Suprapubic skin (tissue), 4 donors: ENCODE measurements at regions not wholly inside any gene's neighbourhood (a gene's known extent, or its start where the extent isn't known, plus 50 kb on each side); places are given as distances from the start of the nearest gene placed in this dataset.

ENCODE experiments used
- DNase-seq, 2 donors: peaks; one replicate each; pipeline ENCODE4 v3.0.0-alpha.2; 2019; ENCODE audit warnings: low spot score in 2 of 2
- H3K27ac ChIP-seq: fragments of 200-600 bp; sonication (generic); one replicate; pipeline ENCODE4 v1.5.1; 2019
- H3K27me3 ChIP-seq: fragments of 200-600 bp; sonication (generic); one replicate; pipeline ENCODE4 v1.5.1; 2019
- H3K36me3 ChIP-seq: fragments of 200-600 bp; sonication (generic); one replicate; pipeline ENCODE4 v1.5.1; 2019
- H3K4me1 ChIP-seq: fragments of 200-600 bp; sonication (generic); one replicate; pipeline ENCODE4 v1.5.1; 2019
- H3K4me3 ChIP-seq: fragments of 200-600 bp; sonication (generic); one replicate; pipeline ENCODE4 v1.5.1; 2019; ENCODE audit warnings: mild to moderate bottlenecking
- H3K9me3 ChIP-seq: fragments of 200-600 bp; sonication (generic); one replicate; pipeline ENCODE4 v1.5.1; 2019
- CTCF ChIP-seq, 2 donors: fragments of 200-600 bp in 1 of 2; fragments of 450-650 bp in 1 of 2; sonication (generic) in 1 of 2; IDR thresholded peaks; one replicate each; pipeline ENCODE4 v1.5.1; 2016 to 2019; ENCODE audit warnings: antibody characterized with exemption in 2 of 2, mild to moderate bottlenecking in 1 of 2, moderate library complexity in 1 of 2
- EP300 ChIP-seq: sonication (generic); formaldehyde crosslinking; IDR thresholded peaks from one replicate; pipeline ENCODE4 v1.6.1; 2017; ENCODE audit warnings: antibody characterized with exemption
- POLR2A ChIP-seq, 2 donors: fragments of 450-650 bp; IDR thresholded peaks; one replicate each; pipeline ENCODE4 v1.6.1; 2017; ENCODE audit warnings: antibody characterized with exemption in 2 of 2, mild to moderate bottlenecking in 2 of 2, moderate library complexity in 2 of 2
- POLR2AphosphoS5 ChIP-seq, 3 donors: sonication (generic); formaldehyde crosslinking; IDR thresholded peaks; one replicate each; pipeline ENCODE4 v1.6.1; 2017; ENCODE audit warnings: antibody characterized with exemption in 3 of 3
- WGBS: methylation state at CpG from one replicate; pipeline ENCODE4 v1.1.5; 2018; 5-methylcytosine and 5-hydroxymethylcytosine counted together

DNA sequence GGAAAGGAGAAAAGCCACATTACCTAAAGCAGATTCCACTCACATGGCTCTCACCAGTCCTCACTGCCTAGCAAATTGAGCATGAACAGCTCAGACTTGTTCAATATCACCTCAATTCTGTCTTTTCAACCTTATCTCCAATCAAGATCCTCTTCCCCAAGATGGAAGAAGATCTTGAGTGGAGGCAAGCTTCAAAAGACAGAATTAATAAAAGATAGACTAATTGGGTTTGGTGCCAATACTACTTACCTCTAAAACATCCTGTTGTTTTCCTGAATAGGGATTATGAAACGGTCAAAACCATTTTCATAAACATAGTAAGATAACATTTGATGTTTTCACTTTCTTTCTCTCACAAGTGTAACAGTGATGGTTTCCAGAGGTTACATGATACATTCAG lies 349.2 kb upstream of the PLD5 start:
- no peaks in the 10 kb centered on the region for H3K9me3 ChIP-seq
- H3K27ac ChIP-seq = no peak overlapping the region
- no peak for TF ChIP-seq CTCF (IDR thresholded peaks at IDR 0.05)
- no peak for TF ChIP-seq POLR2AphosphoS5 (IDR thresholded peaks at IDR 0.05)
- TF ChIP-seq EP300 = no peak
- 37% methylated on average over 1 of the region's 1 CpG for WGBS
- no peak overlapping the region for H3K4me3 ChIP-seq
- H3K4me1 ChIP-seq = no peaks in the 10 kb centered on the region
- no peak for DNase-seq
- H3K27me3 ChIP-seq = no peaks in the 10 kb centered on the region
- no peaks in the 10 kb centered on the region for H3K36me3 ChIP-seq

DNA sequence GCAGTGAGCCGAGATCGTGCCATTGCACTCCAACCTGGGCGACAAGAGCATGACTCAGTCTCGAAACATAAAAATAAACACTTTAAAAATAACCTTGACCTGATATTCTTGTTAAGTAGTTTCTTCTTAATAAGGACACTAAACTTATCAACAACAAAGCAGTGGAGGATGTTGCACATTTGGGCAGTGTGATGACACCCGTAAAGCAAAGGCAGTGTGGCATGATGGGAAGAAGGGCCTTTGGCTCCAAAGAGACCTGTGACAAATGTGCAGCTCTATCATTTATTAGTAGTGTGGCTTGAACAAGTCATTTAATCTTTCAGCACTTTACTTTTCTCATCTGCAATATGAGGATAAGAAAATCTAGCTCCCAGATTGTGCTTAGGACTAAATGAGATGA lies 348.0 kb upstream of the PLD5 start:
- H3K27me3 ChIP-seq = no peaks in the 10 kb centered on the region
- no peaks in the 10 kb centered on the region for H3K9me3 ChIP-seq
- no peak overlapping the region for H3K4me3 ChIP-seq
- no peaks in the 10 kb centered on the region for H3K4me1 ChIP-seq
- H3K36me3 ChIP-seq = no peaks in the 10 kb centered on the region
- DNase-seq = no peak
- WGBS = 95% methylated on average over 5 of the region's 5 CpGs
- TF ChIP-seq CTCF (IDR thresholded peaks at IDR 0.05) (no peak), EP300 (no peak), POLR2AphosphoS5 (IDR thresholded peaks at IDR 0.05) (no peak), POLR2A (IDR thresholded peaks at IDR 0.05) (no peak)
- H3K27ac ChIP-seq = no peak overlapping the region

DNA sequence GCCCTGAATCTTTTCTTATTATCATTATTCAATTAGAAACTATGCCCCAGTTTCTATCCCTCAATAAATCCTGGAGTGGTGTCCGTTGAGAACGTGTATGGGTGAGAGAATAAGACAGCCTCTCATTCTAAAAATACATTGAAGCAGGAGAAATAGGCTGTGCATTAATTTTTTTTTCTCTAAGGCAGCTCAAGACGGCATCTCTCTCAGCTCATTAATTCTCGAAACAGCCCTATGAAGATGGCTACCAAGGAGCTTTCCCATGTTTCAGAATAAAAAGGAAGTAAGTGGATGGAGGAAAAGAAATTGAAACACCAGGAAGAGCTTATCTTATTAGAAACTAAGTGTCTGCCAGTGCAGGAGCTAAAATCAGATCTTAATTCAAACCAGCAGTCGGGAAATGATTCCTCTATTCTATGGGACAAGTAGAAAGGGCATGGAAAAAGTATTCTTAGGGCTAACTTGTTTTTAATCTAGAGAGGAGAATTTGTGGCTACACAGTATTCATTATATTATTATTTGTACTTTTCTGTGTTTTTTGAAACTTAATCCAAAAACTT lies 347.1 kb upstream of the PLD5 start:
- Histone ChIP-seq H3K36me3 (no peaks in the 10 kb centered on the region), H3K27ac (no peak overlapping the region), H3K4me3 (no peak overlapping the region), H3K27me3 (no peaks in the 10 kb centered on the region), H3K4me1 (no peaks in the 10 kb centered on the region), H3K9me3 (no peaks in the 10 kb centered on the region)
- WGBS = 50% methylated on average over 5 of the region's 5 CpGs
- TF ChIP-seq POLR2A (IDR thresholded peaks at IDR 0.05) (no peak), POLR2AphosphoS5 (IDR thresholded peaks at IDR 0.05) (no peak), EP300 (no peak), CTCF (IDR thresholded peaks at IDR 0.05) (no peak)
- no peak for DNase-seq

- Histone ChIP-seq H3K4me3 (no peak overlapping the region), H3K27ac (no peak overlapping the region), H3K27me3 (no peaks in the 10 kb centered on the region), H3K9me3 (no peaks in the 10 kb centered on the region), H3K36me3 (no peaks in the 10 kb centered on the region), H3K4me1 (no peaks in the 10 kb centered on the region)
- no peak for TF ChIP-seq POLR2AphosphoS5 (IDR thresholded peaks at IDR 0.05)
- TF ChIP-seq POLR2A (IDR thresholded peaks at IDR 0.05) = no peak
- TF ChIP-seq CTCF (IDR thresholded peaks at IDR 0.05) = no peak
- TF ChIP-seq EP300 = no peak
- DNase-seq = no peak
These were observed 346.5 kb upstream of the PLD5 start for GRCh38 chr1:242870966-242871365.

GRCh38 chr1:242856289-242856688 lies 331.8 kb upstream of the PLD5 start:
- TF ChIP-seq EP300 (no peak), CTCF (IDR thresholded peaks at IDR 0.05) (no peak), POLR2AphosphoS5 (IDR thresholded peaks at IDR 0.05) (no peak), POLR2A (IDR thresholded peaks at IDR 0.05) (no peak)
- no peaks in the 10 kb centered on the region for H3K36me3 ChIP-seq
- 56% methylated on average over 4 of the region's 4 CpGs for WGBS
- H3K27ac ChIP-seq = no peak overlapping the region
- DNase-seq = no peak
- H3K27me3 ChIP-seq = no peaks in the 10 kb centered on the region
- no peaks in the 10 kb centered on the region for H3K4me1 ChIP-seq
- H3K4me3 ChIP-seq = no peak overlapping the region
- H3K9me3 ChIP-seq = no peaks in the 10 kb centered on the region
